GM23248 (cell line): ENCODE measurements at regions not wholly inside any gene's neighbourhood (a gene's known extent, or its start where the extent isn't known, plus 50 kb on each side); places are given as distances from the start of the nearest gene placed in this dataset.

Experiments
- DNase-seq: peaks from one replicate; pipeline ENCODE4 v3.0.0-alpha.2; 2015
- H2AFZ ChIP-seq: fragments of 200-600 bp; sonication (generic); 2 replicates; pipeline ENCODE4 v1.6.1; 2016; ENCODE audit warnings: antibody characterized with exemption
- H3F3A ChIP-seq: fragments of 200-600 bp; sonication (generic); 2 replicates; pipeline ENCODE4 v1.6.1; 2016; ENCODE audit warnings: mild to moderate bottlenecking, antibody characterized with exemption, mixed run types; ENCODE audit not compliant: insufficient read depth
- H3K27ac ChIP-seq: fragments of 200-600 bp; sonication (generic); 2 replicates; pipeline ENCODE4 v1.5.1; 2016; ENCODE audit warnings: mild to moderate bottlenecking
- H3K27me3 ChIP-seq: fragments of 200-600 bp; sonication (generic); replicated peaks from 2 replicates; pipeline ENCODE4 v1.6.1; 2016; ENCODE audit warnings: mild to moderate bottlenecking; ENCODE audit not compliant: insufficient read depth
- H3K36me3 ChIP-seq: fragments of 200-600 bp; sonication (generic); 2 replicates; pipeline ENCODE4 v1.6.1; 2016; ENCODE audit warnings: low read depth, mild to moderate bottlenecking
- H3K4me1 ChIP-seq: fragments of 200-600 bp; sonication (generic); 2 replicates; pipeline ENCODE4 v1.6.1; 2016; ENCODE audit warnings: mild to moderate bottlenecking; ENCODE audit not compliant: insufficient read depth
- H3K4me2 ChIP-seq: fragments of 200-600 bp; sonication (generic); one replicate; pipeline ENCODE4 v1.6.1; 2016; ENCODE audit warnings: mild to moderate bottlenecking; ENCODE audit not compliant: unreplicated experiment
- H3K4me3 ChIP-seq: fragments of 200-600 bp; sonication (generic); 2 replicates; pipeline ENCODE4 v1.5.1; 2016; ENCODE audit warnings: mild to moderate bottlenecking
- H3K79me2 ChIP-seq: fragments of 200-600 bp; sonication (generic); 2 replicates; pipeline ENCODE4 v1.6.1; 2016; ENCODE audit warnings: mild to moderate bottlenecking; ENCODE audit not compliant: insufficient read depth
- H3K9ac ChIP-seq: fragments of 200-600 bp; sonication (generic); 2 replicates; pipeline ENCODE4 v1.6.1; 2016; ENCODE audit warnings: mild to moderate bottlenecking
- H3K9me2 ChIP-seq: fragments of 200-600 bp; sonication (generic); 2 replicates; pipeline ENCODE4 v1.6.1; 2016; ENCODE audit warnings: mixed run types, mild to moderate bottlenecking, moderate library complexity; ENCODE audit not compliant: insufficient read depth
- H3K9me3 ChIP-seq: fragments of 200-600 bp; sonication (generic); one replicate; pipeline ENCODE4 v1.6.1; 2017; ENCODE audit warnings: low read depth
- H4K20me1 ChIP-seq: fragments of 200-600 bp; sonication (generic); 2 replicates; pipeline ENCODE4 v1.6.0; 2016; ENCODE audit not compliant: insufficient read depth
- EZH2 ChIP-seq: fragments of 200-600 bp; sonication (generic); IDR thresholded peaks from 2 replicates; pipeline ENCODE4 v1.6.1; 2018; ENCODE audit warnings: antibody characterized with exemption, mild to moderate bottlenecking; ENCODE audit not compliant: insufficient read depth, poor library complexity, severe bottlenecking
- EZH2phosphoT487 ChIP-seq: fragments of 200-600 bp; sonication (generic); IDR thresholded peaks from 2 replicates; pipeline ENCODE4 v1.6.1; 2018; ENCODE audit warnings: antibody characterized with exemption, moderate library complexity, mild to moderate bottlenecking, low read depth; ENCODE audit not compliant: insufficient read depth
- WGBS, 2 experiments: methylation state at CpG; one replicate each; pipeline ENCODE4 v1.1.6; 2015 to 2017; ENCODE audit warnings: low lambda C conversion rate in 2 of 2, low coverage in 1 of 2; ENCODE audit errors: missing lambda C conversion rate in 2 of 2; 5-methylcytosine and 5-hydroxymethylcytosine counted together
- in situ Hi-C: fragments of 300-500 bp; cut with MboI; formaldehyde crosslinking; loops from 2 replicates; pipeline ENCODE4 v1.15.0; 2020

DNA sequence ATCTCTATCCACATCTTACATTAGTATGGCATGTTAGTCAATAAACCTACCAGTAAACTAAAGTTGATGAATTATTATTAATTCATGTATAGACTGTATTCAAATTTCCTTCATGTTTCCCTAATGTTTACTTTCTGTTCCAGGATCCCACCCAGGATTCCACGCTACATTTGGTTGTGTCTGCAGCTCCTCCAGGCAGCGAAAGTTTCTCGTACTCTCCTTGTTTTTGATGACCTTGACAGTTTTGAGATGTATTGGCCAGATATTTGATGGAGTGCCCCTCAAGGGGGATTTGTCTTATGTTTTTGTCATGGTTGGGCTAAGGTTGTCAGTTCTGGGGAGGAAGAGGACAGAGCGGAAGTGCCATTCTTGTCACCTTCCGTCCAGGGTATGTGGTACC is 445.2 kb upstream of the CDH4 start:
- TF ChIP-seq EZH2phosphoT487: no peak
- no peak for TF ChIP-seq EZH2
- no peak for DNase-seq
- Histone ChIP-seq H3K4me3 (no peak overlapping the region), H3F3A (no peaks in the 10 kb centered on the region), H3K4me1 (no peaks in the 10 kb centered on the region), H3K27me3 (no peaks in the 10 kb centered on the region), H3K4me2 (no peak overlapping the region), H4K20me1 (no peaks in the 10 kb centered on the region), H3K9me3 (no peaks in the 10 kb centered on the region), H3K9me2 (no peaks in the 10 kb centered on the region), H3K79me2 (no peaks in the 10 kb centered on the region), H3K27ac (no peak overlapping the region), H2AFZ (no peak overlapping the region), H3K36me3 (no peaks in the 10 kb centered on the region), H3K9ac (no peak overlapping the region)
- in situ Hi-C loops: no loop called here
- 47 to 55% methylated on average over 5 of the region's 5 CpGs for WGBS, 2 experiments

DNA sequence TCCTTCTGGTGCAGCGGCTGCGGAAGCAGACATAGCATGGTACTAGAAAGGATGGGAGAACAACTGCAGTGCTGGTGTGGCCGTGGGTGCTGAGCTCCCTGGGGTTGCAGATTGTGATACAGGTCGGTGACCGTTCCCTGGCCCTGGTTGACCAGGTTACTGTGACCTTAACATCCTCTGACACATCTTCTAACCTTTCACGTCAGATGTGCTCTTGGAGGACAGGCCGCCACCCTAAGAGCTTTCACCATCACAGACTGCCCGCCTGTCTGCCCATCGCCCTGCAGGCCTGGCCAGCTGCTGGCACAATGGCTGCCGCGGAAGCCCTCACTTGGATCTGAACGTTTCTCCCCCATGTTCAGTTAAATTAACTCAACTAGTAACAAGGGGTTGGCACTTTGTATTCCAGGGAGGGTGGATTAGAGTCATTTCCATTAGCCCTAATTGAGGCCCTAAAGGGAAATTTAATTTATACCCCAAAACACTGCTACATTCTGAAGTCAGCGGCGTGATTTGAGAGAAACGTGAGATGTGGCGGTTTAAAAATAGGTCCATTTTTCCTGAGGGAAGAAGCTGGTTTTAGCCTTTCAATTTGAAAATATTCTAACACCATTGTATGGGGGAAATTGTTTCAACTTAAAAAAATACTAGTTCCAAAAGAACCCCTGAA is 443.9 kb upstream of the CDH4 start:
- no peak overlapping the region for H3K4me2 ChIP-seq
- no peaks in the 10 kb centered on the region for H3K27me3 ChIP-seq
- H3K9ac ChIP-seq: no peak overlapping the region
- no peaks in the 10 kb centered on the region for H4K20me1 ChIP-seq
- no peak for TF ChIP-seq EZH2phosphoT487
- no peak for TF ChIP-seq EZH2
- 49 to 58% methylated on average over 16 of the region's 16 CpGs for WGBS, 2 experiments
- H2AFZ ChIP-seq: no peak overlapping the region
- no peaks in the 10 kb centered on the region for H3F3A ChIP-seq
- no peak overlapping the region for H3K27ac ChIP-seq
- DNase-seq: no peak
- H3K36me3 ChIP-seq: no peaks in the 10 kb centered on the region
- H3K4me1 ChIP-seq: no peaks in the 10 kb centered on the region
- H3K79me2 ChIP-seq: no peaks in the 10 kb centered on the region
- no peaks in the 10 kb centered on the region for H3K9me2 ChIP-seq
- H3K9me3 ChIP-seq: no peaks in the 10 kb centered on the region
- in situ Hi-C loops: no loop called here
- H3K4me3 ChIP-seq: no peak overlapping the region

DNA sequence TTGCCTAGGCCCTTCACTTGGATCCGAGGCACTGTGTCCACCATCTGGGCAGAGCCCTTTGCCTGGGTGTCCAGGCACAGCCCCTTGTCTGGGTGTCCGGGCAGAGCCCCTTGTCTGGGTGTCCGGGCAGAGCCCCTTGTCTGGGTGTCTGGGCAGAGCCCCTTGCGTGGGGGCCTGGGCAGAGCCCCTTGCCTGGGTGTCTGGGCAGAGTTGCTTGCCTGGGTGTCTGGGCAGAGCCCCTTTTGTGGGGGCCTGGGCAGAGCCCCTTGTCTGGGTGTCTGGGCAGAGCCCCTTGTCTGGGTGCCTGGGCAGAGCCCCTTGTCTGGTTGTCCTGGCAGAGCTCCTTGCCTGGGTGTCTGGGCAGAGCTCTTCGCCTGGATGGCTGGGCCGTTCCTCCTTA is 443.4 kb upstream of the CDH4 start:
- Histone ChIP-seq H3K79me2 (no peaks in the 10 kb centered on the region), H3K9ac (no peak overlapping the region), H3K4me1 (no peaks in the 10 kb centered on the region), H3K4me2 (no peak overlapping the region), H2AFZ (no peak overlapping the region), H3K27me3 (no peaks in the 10 kb centered on the region), H3K4me3 (no peak overlapping the region), H3K9me2 (no peaks in the 10 kb centered on the region), H3F3A (no peaks in the 10 kb centered on the region), H4K20me1 (no peaks in the 10 kb centered on the region), H3K27ac (no peak overlapping the region), H3K9me3 (no peaks in the 10 kb centered on the region), H3K36me3 (no peaks in the 10 kb centered on the region)
- DNase-seq: no peak
- no peak for TF ChIP-seq EZH2phosphoT487
- TF ChIP-seq EZH2: no peak
- in situ Hi-C loops: no loop called here
- WGBS, 2 experiments: 11 to 13% methylated on average over 5 of the region's 6 CpGs

DNA sequence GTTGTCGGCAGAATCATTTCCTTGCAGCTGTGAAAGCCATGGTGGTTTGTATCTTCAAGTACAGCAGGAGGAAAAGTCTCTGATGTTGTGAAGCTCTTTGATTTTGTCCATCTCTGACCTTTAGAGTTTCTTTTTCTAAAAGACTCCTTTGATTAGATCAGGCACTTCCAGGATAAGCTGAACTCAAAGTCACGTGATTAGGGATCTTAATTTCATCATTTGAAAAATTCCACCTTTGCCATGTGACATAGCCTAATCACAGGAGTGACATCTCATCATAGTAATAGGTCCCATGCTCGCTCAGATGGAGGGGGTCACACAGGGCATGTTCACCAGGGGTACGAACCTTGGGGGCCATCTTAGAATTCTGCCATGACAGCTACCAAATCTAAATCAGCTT is 441.5 kb upstream of the CDH4 start:
- WGBS, 2 experiments: 19% methylated on average over 4 of the region's 4 CpGs
- no peaks in the 10 kb centered on the region for H3K27me3 ChIP-seq
- no peaks in the 10 kb centered on the region for H3K36me3 ChIP-seq
- H3K27ac ChIP-seq: no peak overlapping the region
- H3K9me2 ChIP-seq: no peaks in the 10 kb centered on the region
- no peak overlapping the region for H3K4me2 ChIP-seq
- H3K4me1 ChIP-seq: no peaks in the 10 kb centered on the region
- no peaks in the 10 kb centered on the region for H4K20me1 ChIP-seq
- H3F3A ChIP-seq: no peaks in the 10 kb centered on the region
- H3K79me2 ChIP-seq: no peaks in the 10 kb centered on the region
- in situ Hi-C loops: no loop called here
- H2AFZ ChIP-seq: no peak overlapping the region
- TF ChIP-seq EZH2phosphoT487: no peak
- TF ChIP-seq EZH2: no peak
- H3K9ac ChIP-seq: no peak overlapping the region
- H3K9me3 ChIP-seq: no peaks in the 10 kb centered on the region
- H3K4me3 ChIP-seq: no peak overlapping the region
- DNase-seq: no peak

DNA sequence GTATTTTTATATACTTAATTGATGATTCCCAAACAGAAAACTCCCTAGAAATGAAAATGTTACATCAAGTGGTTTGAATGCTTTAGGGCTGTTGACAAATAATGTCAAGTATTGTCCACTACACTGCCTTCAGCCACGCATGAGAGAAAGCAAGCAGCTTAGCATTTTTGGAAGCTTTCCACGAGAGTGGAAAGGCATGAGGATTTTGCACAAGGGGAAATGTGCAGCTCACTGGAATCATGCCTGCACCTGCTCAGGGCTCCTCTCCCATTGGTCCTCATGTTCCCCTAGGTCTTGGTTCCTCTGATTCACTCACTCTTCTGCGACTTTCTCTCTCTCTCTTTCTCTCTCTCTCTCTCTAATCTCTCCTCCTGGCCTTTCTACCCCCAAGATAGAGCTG is 439.5 kb upstream of the CDH4 start:
- H3K9ac ChIP-seq: no peak overlapping the region
- DNase-seq: no peak
- H3K4me1 ChIP-seq: no peaks in the 10 kb centered on the region
- H3K27me3 ChIP-seq: no peaks in the 10 kb centered on the region
- H3K4me3 ChIP-seq: no peak overlapping the region
- no peaks in the 10 kb centered on the region for H3K9me3 ChIP-seq
- H3K79me2 ChIP-seq: no peaks in the 10 kb centered on the region
- in situ Hi-C loops: no loop called here
- no peak overlapping the region for H3K4me2 ChIP-seq
- H3K27ac ChIP-seq: no peak overlapping the region
- H3K36me3 ChIP-seq: no peaks in the 10 kb centered on the region
- WGBS, 2 experiments: 9 to 12% methylated on average over 3 of the region's 3 CpGs
- TF ChIP-seq EZH2 (no peak), EZH2phosphoT487 (no peak)
- no peaks in the 10 kb centered on the region for H4K20me1 ChIP-seq
- H3F3A ChIP-seq: no peaks in the 10 kb centered on the region
- no peak overlapping the region for H2AFZ ChIP-seq
- H3K9me2 ChIP-seq: no peaks in the 10 kb centered on the region
